Large intestine (tissue), 3 donors: ENCODE measurements at regions not wholly inside any gene's neighbourhood (a gene's known extent, or its start where the extent isn't known, plus 50 kb on each side); places are given as distances from the start of the nearest gene placed in this dataset.
"Not testable (repeated sequence)": the region's sequence is repeated elsewhere in the genome, so short reads cannot be mapped to it uniquely, and the experiment has no call there.

ENCODE experiments used
- DNase-seq, 2 donors: peaks; one replicate each; pipeline versions ENCODE4 v3.0.0 to v3.0.0-alpha.2; 2013
- H3K27ac ChIP-seq: one replicate; pipeline ENCODE4 v1.5.1; 2013; ENCODE audit warnings: low read length
- H3K27me3 ChIP-seq: 2 replicates; pipeline ENCODE4 v1.6.1; 2013; ENCODE audit warnings: low read length; ENCODE audit not compliant: control insufficient read depth, insufficient read depth
- H3K36me3 ChIP-seq: 2 replicates; pipeline ENCODE4 v1.6.1; 2013; ENCODE audit warnings: low read length; ENCODE audit not compliant: control insufficient read depth, insufficient read depth
- H3K4me1 ChIP-seq: one replicate; pipeline ENCODE4 v1.6.1; 2013; ENCODE audit warnings: low read length; ENCODE audit not compliant: control insufficient read depth, insufficient read depth
- H3K4me3 ChIP-seq: one replicate; pipeline ENCODE4 v1.5.1; 2013; ENCODE audit warnings: low read length
- H3K9me3 ChIP-seq: one replicate; pipeline ENCODE4 v1.6.1; 2013; ENCODE audit warnings: mild to moderate bottlenecking, low read depth, low read length, moderate library complexity; ENCODE audit not compliant: control insufficient read depth
- WGBS: methylation state at CpG from one replicate; pipeline ENCODE4 v1.1.5; 2013; ENCODE audit warnings: low lambda C conversion rate; ENCODE audit not compliant: insufficient coverage; 5-methylcytosine and 5-hydroxymethylcytosine counted together

DNA sequence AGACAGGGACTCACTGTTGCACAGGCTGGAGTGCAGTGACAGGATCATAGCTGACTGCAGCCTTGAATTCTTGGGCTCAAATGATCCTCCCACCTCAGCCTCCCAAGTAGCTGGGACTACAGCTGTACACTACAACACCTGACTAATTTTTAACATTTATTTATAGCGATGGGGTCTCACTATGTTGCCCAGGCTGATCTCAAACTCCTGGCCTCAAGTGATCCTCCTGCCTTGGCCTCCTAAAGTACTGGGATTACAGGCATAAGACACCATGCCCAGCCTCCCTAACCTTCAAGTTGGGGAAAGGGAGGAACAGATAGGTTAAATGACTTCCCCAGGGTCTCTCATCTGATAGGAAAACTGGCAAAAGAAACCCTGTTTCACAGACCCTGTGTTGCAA is 919.5 kb downstream of the TYW1 start:
- not testable (repeated sequence) for H3K9me3 ChIP-seq, H3K4me1 ChIP-seq

DNA sequence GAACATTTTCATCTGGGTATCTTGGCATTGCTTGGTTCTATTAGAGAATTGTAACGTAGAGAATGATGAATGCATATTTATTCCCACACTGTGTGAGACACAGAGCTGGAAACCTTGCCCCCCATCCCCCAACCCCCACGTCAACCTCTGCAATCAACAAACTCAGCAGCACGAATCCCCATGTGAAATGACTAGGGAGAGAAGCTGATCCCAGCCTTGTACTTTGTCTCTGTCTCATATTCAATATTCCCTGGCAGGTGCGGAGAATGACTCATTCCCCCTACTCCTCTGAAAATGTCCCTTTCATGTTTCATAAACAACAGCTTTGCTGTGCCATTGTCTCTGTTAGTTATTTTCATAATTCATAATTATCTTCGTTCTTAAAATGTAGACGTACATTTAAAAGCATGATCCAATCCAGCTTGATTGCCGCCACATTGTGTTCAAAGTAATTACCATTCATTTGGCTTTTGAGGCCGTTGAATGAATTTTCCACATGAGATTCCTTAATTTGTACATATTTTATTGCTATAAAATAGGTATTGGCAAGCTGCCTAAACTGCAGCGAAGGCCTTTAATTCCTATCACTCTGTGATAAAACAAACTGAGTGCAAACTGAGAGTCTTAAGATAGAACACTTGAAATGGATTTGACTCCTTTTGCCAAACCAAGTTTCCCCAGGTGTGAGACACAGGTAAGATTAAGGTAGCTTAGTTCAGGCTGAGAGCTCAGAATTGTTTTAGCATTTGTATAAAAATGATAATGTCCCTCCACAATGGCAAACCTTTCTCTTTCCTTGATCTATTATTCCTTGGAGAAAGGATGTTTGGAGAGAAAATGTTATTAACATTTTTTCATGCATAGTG is 920.2 kb downstream of the TYW1 start:
- Histone ChIP-seq H3K27me3 (no peaks in the 10 kb centered on the region), H3K36me3 (no peaks in the 10 kb centered on the region), H3K9me3 (no peaks in the 10 kb centered on the region), H3K4me1 (no peaks in the 10 kb centered on the region), H3K27ac (no peak overlapping the region), H3K4me3 (no peak overlapping the region)
- no peak for DNase-seq
- WGBS, result 86% methylated on average over 3 of the region's 9 CpGs

More for the DNA sequence above, 919.5 kb downstream of the TYW1 start:
- not testable (repeated sequence) for DNase-seq, H3K27me3 ChIP-seq, H3K36me3 ChIP-seq, H3K27ac ChIP-seq, H3K4me3 ChIP-seq
- no CpG with 5 or more reads among the region's 1 CpG for WGBS

DNA sequence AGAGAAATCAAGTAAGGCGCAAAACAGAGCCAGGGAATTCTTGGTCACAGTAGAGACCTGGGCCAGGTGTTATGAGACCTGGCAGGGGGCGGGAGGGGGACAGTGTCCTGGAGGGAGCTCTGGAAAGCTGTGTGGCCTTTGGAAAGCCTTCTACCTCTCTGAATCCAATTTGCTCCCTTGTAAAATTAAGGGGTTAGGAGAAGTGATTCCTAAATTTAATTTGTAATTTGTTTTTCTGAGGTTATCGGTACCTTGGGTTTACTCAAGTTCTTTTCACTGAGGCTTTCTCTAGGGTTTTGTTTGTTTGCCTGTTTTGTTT is 920.8 kb downstream of the TYW1 start:
- WGBS, result no CpG with 5 or more reads among the region's 3 CpGs
- Histone ChIP-seq H3K27ac (no peak overlapping the region), H3K27me3 (no peaks in the 10 kb centered on the region), H3K4me1 (no peaks in the 10 kb centered on the region), H3K36me3 (no peaks in the 10 kb centered on the region), H3K9me3 (no peaks in the 10 kb centered on the region), H3K4me3 (no peak overlapping the region)
- DNase-seq, result no peak

DNA sequence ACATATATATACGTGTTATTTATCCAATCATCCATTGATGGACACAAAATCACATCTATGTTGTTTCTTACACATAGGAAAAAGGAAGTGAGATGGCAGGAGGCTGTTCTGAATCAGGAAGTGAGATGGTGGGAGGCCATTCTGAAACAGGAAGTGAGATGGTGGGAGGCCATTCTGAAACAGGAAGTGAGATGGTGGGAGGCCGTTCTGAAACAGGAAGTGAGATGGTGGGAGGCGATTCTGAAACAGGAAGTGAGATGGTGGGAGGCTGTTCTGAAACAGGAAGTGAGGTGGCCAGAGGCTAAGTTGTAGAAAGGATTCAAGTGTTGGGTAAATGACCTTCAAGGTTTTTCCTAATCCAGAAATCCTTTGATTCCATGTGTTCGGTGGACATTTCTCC is 921.5 kb downstream of the TYW1 start:
- no peak overlapping the region for H3K27ac ChIP-seq
- no peaks in the 10 kb centered on the region for H3K4me1 ChIP-seq
- H3K4me3 ChIP-seq, result no peak overlapping the region
- no peak for DNase-seq
- WGBS, result 77% methylated on average over 2 of the region's 4 CpGs
- no peaks in the 10 kb centered on the region for H3K36me3 ChIP-seq
- H3K9me3 ChIP-seq, result no peaks in the 10 kb centered on the region
- no peaks in the 10 kb centered on the region for H3K27me3 ChIP-seq

DNA sequence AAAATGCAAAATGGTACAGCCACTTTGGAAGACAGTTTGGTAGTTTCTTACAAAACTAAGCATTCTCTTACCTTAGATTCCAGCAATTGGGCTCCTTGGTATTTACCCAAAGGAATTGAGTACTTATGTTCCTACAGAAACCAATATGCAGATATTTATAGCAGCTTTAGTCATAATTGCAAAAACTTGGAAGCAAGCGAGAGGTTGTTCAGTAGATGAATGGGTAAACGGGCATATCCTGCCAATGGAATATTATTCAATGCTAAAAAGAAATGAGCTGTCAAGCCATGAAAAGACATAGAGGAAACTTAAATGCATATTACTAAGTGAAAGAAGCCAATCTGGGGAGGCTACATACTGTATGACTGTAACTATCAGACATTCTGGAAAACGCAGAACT is 926.7 kb downstream of the TYW1 start:
- DNase-seq, result no peak
- Histone ChIP-seq H3K27ac (no peak overlapping the region), H3K27me3 (no peaks in the 10 kb centered on the region), H3K4me3 (no peak overlapping the region), H3K9me3 (no peaks in the 10 kb centered on the region), H3K4me1 (no peaks in the 10 kb centered on the region), H3K36me3 (no peaks in the 10 kb centered on the region)
- WGBS, result 100% methylated on average over 3 of the region's 3 CpGs

DNA sequence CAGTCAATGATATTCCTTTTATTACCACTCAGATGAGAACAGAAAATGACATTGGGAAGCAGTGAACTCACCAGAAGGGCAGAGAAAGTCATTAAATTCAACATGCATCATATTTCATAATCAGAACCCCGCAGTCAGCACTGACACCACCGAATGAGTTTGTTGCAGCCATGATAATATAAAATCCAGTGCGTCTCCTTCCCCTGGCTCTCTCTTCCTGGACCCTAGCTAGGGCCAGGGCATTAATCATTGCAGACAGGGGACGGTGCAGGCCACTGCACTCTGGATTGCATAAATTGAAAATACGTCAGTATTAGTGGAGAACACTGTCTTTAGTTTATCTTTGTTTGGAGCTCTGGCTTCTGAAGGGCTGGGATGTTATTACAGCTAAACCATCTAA is 931.5 kb downstream of the TYW1 start:
- no peaks in the 10 kb centered on the region for H3K4me1 ChIP-seq
- H3K9me3 ChIP-seq, result no peaks in the 10 kb centered on the region
- no CpG with 5 or more reads among the region's 5 CpGs for WGBS
- no peak overlapping the region for H3K4me3 ChIP-seq
- H3K36me3 ChIP-seq, result no peaks in the 10 kb centered on the region
- no peak for DNase-seq
- H3K27ac ChIP-seq, result no peak overlapping the region
- H3K27me3 ChIP-seq, result no peaks in the 10 kb centered on the region

DNA sequence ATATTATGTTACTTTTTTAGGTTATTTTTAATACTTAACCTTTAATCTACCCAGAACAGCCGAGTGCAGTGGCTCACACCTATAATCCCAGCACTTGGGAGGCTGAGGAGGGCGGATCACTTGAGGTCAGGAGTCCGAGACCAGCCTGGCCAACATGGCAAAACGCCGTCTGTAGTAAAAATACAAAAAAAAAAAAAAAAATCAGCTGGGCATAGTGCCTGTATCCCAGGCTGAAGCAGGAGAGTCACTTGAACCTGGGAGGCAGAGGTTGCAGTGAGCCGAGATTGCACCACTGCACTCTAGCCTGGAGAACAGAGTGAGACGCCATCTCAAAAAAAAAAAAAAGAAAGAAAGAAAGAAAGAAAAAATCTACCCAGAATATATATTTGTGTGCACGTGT is 939.8 kb downstream of the TYW1 start:
- not testable (repeated sequence) for H3K4me3 ChIP-seq, H3K9me3 ChIP-seq
- WGBS, result 100% methylated on average over 1 of the region's 8 CpGs

DNA sequence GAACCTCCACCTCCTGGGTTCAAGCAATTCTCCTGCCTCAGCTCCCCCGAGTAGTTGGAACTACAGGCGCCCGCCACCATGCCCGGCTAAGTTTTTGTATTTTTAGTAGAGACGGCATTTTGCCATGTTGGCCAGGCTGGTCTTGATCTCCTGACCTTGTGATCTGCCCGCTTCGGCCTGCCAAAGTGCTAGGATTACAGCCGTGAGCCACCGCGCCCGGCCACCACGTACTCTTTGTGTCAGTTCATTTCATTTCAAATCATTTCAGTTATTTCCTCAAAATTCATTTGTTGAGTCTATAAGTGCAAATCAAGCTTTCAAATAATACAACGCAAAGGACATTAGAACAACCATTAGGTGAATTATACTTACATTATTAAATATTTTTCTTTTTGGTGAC is 943.8 kb downstream of the TYW1 start:
- Histone ChIP-seq H3K4me1 (no peaks in the 10 kb centered on the region), H3K9me3 (no peaks in the 10 kb centered on the region), H3K4me3 (no peak overlapping the region), H3K27me3 (no peaks in the 10 kb centered on the region), H3K27ac (no peak overlapping the region), H3K36me3 (no peaks in the 10 kb centered on the region)
- no CpG with 5 or more reads among the region's 13 CpGs for WGBS
- DNase-seq, result no peak

More for the DNA sequence above, 939.8 kb downstream of the TYW1 start:
- H3K27me3 ChIP-seq, H3K4me1 ChIP-seq, H3K36me3 ChIP-seq, DNase-seq, H3K27ac ChIP-seq: not testable (repeated sequence)

DNA sequence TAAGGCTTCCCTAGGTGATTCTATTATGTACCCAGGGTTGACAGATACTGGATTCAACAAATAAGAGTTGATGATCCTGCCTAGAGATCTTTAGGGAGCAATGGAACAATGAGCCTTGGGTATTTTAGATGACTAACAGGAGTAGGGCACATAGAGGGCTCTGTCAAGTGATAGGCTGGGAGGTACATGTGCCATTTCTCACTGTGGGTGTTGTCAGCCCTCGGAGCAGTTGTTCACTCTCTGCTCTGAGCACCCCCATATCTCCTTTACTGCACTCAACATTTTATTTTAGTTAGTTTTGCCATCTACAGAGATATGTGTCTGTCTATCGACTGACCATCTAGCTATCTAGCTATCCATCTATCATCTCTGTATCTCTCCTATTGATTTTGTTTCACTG is 950.6 kb downstream of the TYW1 start:
- Histone ChIP-seq H3K27me3 (no peaks in the 10 kb centered on the region), H3K27ac (no peak overlapping the region), H3K4me3 (no peak overlapping the region), H3K4me1 (no peaks in the 10 kb centered on the region), H3K36me3 (no peaks in the 10 kb centered on the region), H3K9me3 (no peaks in the 10 kb centered on the region)
- no peak for DNase-seq
- no CpG with 5 or more reads among the region's 2 CpGs for WGBS

DNA sequence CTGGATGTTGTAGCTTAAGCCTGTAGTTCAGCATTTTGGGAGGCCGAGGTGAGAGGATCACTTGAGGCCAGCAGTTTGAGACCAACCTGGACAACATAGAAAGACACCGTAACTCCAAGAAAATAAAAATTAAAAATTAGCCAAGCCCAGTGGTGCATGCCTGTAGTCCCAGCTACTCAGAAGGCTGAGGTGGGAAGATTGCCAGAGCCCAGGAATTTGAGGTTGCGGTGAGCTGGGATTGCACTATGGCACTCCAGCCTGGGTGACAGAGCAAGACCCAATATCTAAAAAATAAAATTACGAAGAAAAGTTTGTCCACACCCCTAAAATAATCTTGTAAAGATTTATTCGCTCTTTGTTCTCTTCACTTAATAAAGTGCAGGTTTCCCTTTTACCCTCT is 951.0 kb downstream of the TYW1 start:
- Histone ChIP-seq H3K4me1 (no peaks in the 10 kb centered on the region), H3K36me3 (no peaks in the 10 kb centered on the region), H3K27me3 (no peaks in the 10 kb centered on the region), H3K27ac (no peak overlapping the region), H3K4me3 (no peak overlapping the region), H3K9me3 (no peaks in the 10 kb centered on the region)
- no CpG with 5 or more reads among the region's 5 CpGs for WGBS
- no peak for DNase-seq
